ENCODE measurements at regions not wholly inside any gene's neighbourhood (a gene's known extent, or its start where the extent isn't known, plus 50 kb on each side); places are given as distances from the start of the nearest gene placed in this dataset.
"Not testable (repeated sequence)": the region's sequence is repeated elsewhere in the genome, so short reads cannot be mapped to it uniquely, and the experiment has no call there.

DNA sequence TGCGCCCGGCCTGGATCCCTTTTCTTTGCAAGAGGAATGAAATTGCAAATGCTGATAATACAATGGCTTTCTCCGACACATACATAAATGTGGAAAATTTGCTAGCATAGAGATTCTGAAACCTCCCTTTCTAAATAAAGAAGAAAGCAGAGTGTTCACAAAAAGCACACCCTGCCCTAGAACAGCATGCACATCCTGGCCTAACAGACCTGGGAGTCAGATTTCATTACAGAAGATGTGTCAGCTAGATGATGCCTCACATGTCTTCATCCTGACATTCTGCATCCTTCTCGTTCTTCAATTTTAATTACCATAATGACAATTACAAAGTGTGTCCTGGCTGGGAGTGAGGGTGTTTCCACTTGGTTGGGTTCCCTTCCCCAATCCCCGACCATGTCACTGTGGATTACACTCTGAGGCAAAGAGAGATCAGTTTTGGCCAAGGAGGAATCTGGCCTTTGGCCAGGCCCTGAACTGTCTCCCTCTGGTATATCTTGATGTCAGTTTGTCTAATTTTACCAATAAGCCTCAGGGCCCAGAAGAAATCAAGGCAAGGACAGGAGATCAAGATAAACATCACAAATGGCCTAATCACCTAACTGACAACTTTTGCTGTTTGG lies 104.9 kb upstream of the SPATA12 start:
- DNase-seq: no peak

DNA sequence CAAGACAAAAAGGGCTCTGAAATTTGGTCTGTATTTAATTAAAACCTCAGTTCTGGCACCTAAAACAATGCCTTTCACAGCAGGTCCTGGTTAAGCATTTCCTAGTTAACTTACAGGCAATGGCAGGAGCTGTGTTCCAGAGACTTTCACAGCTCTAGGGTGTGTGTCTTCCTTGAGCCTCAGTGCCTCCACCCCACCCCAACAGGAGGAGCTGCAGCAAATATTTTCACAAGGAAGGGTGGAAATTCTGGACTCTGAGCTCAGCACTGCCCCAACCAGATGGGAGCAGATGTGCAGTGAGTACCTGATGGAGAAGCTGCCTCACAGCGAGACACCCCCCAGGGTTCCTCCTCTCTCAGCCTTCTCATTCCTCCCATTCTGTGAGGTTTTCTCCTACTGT lies 106.3 kb upstream of the SPATA12 start:
- DNase-seq: no peak

DNA sequence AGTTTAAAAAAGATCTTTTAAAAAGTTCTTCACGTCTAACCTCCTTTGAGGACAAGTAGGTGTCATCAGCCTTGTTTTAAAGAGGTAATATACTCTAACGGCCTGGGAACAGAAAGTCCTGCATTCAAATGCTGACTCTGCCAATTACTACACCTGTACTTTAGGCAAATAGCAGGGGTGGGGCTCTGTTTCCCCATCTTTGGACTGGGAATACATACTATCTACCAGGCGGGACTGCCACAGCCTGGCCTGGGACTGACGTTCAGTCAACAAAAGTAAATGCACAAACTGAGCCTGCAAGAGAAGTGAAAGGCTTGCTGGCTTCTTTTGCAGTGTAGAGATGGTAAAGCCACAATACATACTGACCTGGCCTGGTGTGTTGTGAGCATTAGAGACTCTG lies 107.6 kb upstream of the SPATA12 start:
- no peak for DNase-seq

- DNase-seq: no peak
Measured at GRCh38 chr3:56952061-56952460, 108.4 kb upstream of the SPATA12 start.

DNA sequence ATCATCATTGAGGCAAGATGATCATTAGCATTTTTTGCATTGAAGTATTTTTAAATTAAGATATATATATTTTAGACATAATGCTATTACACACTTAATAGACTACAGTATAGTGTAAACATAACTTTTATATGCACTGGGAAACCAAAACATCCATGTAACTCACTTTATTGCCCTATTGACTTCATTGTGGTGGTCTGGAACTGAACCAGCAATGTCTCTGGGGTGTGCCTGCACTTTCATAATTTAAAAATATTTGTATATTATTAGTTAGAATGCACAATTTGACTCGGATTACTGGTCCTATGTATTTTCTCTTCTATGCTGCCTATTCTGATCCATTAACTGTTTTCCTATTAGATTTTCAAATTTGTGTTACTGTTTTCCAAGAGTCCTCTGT lies 109.1 kb upstream of the SPATA12 start:
- DNase-seq: no peak

- not testable (repeated sequence) for DNase-seq
Measured at GRCh38 chr3:56945378-56945777, 115.1 kb upstream of the SPATA12 start.

DNA sequence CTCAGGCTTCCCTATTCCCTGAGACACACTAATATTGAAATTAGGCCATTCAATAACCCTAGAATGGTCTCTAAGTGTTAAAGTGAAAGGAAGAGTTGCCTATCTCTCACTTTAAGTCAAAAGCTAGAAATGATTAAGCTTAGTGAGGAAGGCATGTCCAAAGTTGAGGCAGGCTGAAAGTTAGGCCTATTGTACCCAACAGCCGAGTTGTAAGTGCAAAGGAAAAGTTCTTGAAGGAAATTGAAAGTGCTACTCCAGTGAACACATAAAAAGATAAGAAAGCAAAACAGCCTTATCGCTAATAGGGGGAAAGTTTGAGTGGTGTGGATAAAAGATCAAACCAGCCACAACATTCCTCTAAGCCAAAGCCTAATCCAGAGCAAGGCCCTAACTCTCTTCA lies 117.9 kb upstream of the SPATA12 start:
- DNase-seq: no peak

GRCh38 chr3:56940976-56941375 lies 119.5 kb upstream of the SPATA12 start:
- DNase-seq: no peak

GRCh38 chr3:56940321-56940720 lies 120.1 kb upstream of the SPATA12 start:
- no peak for DNase-seq

GRCh38 chr3:56939834-56940233 lies 120.6 kb upstream of the SPATA12 start:
- DNase-seq: no peak

DNA sequence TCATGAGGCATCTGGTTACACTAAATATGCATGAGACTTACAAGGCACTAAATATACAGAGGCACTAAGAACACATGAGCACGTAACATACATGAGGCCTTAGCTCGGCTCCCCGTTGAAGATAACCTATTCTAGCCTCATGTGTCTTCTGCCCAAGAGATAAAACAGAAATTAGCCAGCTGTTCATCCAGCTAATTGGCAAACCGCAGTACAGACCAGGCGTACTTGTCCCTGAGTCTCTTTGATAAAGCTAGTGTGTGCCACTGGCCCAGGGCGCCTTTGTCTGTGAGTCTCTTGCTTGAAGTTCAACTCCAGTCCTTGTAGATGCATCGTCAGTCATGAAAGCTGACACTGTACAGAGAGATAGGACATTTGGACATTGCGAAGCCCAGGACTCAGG lies 121.9 kb upstream of the SPATA12 start:
- no peak for DNase-seq

- no peak for DNase-seq
Measured at GRCh38 chr3:56937580-56937979, 122.9 kb upstream of the SPATA12 start.

- no peak for DNase-seq
Measured at GRCh38 chr3:56935811-56936210, 124.7 kb upstream of the SPATA12 start.

DNA sequence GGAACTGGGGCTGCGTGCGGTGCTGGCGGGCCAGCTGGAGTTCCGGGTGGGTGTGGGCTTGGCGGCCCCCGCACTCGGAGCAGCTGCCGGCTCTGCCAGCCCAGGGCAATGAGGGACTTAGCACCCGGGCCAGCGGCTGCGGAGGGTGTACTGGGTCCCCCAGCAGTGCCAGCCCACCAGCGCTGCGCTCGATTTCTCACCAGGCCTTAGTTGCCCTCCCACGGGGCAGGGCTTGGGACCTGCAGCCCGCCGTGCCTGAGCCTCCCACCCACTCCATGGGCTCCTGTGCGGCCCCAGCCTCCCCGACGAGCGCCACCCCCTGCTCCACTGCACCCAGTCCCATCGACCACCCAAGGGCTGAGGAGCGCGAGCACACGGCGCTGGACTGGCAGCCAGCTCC lies 126.0 kb upstream of the SPATA12 start:
- not testable (repeated sequence) for DNase-seq

- no peak for DNase-seq
Measured at GRCh38 chr3:56933803-56934202, 126.7 kb upstream of the SPATA12 start.

- no peak for DNase-seq
Measured at GRCh38 chr3:56932866-56933265, 127.6 kb upstream of the SPATA12 start.

GRCh38 chr3:56931836-56932235 lies 128.6 kb upstream of the SPATA12 start:
- no peak for DNase-seq

DNA sequence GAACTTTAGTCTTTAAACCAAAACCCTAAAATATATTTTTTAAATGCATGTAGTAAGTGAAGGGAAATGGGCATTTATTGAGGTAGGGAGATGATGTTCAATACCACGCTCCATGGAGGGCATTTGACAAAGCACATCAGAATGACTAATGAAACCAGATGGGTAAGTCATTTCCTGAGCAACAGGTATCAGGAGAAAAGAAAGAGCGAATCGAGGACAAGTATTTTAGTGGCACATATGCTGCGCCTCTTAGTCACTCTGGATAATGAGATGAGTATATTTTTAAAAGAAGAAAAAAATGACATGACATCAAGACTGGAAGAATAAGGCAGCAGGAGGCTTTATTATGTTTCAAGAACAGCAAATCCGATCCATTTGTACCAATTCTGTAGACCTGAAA lies 129.0 kb upstream of the ARHGEF3 start:
- DNase-seq: no peak

GRCh38 chr3:56929809-56930615 lies 128.3 kb upstream of the ARHGEF3 start:
- no peak for DNase-seq

DNA sequence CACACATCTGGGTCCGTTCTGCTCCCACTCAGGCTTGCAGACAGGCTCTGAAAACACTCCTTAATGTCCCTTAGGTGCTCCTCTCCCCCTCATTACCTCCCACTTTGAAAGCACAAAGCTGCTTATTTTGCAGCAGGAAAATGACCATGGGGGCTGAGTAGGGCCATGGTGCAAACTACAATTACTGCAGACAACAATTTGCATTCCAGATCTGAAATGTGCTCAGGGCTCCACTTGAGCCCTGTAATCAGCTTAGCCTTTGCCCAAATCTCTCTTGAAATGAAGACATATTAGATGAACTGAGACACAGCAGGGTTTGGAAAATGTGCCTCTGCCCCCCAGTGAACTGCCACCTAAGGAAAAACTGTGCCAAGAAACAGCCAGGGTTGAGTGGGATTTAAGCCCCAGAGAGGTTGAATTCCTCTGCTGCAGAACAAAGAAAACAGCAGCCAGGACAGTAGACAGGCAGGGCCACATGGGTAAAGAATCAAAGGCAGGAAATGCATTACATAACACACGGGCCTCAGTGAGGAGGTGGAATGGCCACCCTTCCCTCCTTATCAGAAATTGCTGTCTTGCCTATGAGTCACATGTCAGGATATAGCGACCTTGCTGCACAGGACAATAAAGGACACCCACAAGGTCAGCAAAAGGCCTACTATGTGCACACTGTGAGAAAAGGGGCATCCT lies 126.8 kb upstream of the ARHGEF3 start:
- DNase-seq: no peak

DNA sequence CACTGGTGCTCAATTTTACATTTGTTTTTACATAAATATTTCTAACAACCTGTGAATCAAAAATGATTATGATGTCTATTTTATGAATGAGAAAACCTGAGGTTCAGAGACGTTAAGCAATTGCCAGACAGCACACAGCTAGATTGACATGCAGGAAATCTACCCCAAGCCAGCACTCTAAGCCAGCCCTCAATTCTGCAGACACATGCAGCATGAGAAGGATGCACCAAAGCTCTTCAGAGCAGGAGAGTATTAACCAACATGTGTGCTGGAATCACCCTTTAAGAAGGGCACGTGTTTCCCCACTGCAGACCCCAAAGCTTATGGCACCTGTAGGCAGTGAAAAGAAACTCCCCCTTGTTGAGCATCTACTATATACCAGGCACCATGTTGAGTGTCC lies 126.1 kb upstream of the ARHGEF3 start:
- DNase-seq: no peak

DNA sequence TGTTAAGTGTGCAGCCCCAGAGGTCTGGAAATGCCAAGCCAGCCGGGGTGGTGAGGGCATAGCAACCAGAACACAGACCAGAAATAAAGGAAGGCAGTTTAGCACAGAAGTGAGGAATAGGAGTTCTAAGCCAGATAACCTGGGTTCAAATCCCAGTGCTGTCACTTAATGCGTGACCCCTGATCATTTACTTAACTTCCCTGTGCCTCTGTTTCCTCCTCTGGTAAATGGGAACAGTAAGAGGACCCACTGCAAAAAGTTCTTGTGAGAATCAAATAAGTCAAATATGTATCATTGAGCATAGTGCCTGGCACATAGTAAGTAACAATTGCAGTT lies 125.2 kb upstream of the ARHGEF3 start:
- no peak for DNase-seq

DNA sequence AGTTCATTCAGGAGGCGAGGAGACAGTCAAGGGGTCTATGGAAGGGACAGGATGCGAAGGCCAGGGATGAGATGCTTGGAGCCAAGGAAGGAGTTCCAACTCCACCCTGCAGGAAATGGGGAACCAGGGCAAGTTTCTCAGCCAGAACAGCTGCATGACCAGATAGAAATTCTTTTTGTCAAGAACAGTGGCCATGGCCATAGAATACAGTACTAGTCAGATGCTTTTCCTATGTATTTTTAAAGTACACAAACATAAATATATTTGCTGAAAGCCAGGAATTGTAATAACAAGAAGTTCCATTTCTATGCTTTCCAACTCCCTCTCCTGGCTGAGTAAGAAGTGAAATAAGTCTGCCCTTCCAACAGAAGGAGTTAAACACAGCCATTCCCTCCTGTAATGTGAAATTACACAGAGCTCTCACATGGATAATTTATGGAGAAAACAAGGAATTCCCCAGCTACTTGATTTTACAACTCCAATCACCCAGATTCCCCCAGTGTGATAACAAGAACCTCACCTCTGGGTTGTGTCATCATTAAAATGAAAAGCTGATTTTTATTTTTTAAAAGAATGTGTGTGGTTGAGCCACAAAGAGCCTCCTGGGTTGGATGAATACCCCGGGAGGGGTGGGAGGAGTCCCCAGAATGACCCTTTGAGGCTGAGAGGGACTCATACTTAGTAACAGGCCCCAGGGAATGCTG lies 124.6 kb upstream of the ARHGEF3 start:
- no peak for DNase-seq

All from left kidney (tissue), 1 donor.